Activated CD8-positive, alpha-beta T cell treated with anti-CD3 and anti-CD28 coated beads for 36 hours (primary cell): ENCODE measurements at regions not wholly inside any gene's neighbourhood (a gene's known extent, or its start where the extent isn't known, plus 50 kb on each side); places are given as distances from the start of the nearest gene placed in this dataset.
"Not testable (repeated sequence)": the region's sequence is repeated elsewhere in the genome, so short reads cannot be mapped to it uniquely, and the experiment has no call there.

ENCODE experiments used
- ATAC-seq: fragments of 200-7000 bp; cut with Tn5 transposase; one replicate; pipeline ENCODE4 v1.10.0; 2021; ENCODE audit warnings: mild to moderate bottlenecking, moderate library complexity
- CTCF ChIA-PET: fragments of 350-600 bp; sonication (Branson Sonifier 250); formaldehyde crosslinking; loops from one replicate; lab custom pipeline; 2021; ENCODE audit warnings: antibody characterized with exemption; lab: Charles Lee
- POLR2A ChIA-PET: fragments of 350-600 bp; sonication (Branson Sonifier 250); formaldehyde crosslinking; loops from one replicate; lab custom pipeline; 2021; ENCODE audit warnings: antibody characterized with exemption; lab: Charles Lee
- DNase-seq: peaks from one replicate; pipeline ENCODE4 v3.0.0-alpha.2; 2020
- H3K27ac Mint-ChIP-seq: one replicate; pipeline ENCODE4 v1.8.0; 2021; ENCODE audit warnings: mild to moderate bottlenecking, mixed read lengths
- H3K27me3 Mint-ChIP-seq: one replicate; pipeline ENCODE4 v1.8.0; 2021; ENCODE audit warnings: mixed read lengths
- H3K36me3 Mint-ChIP-seq: one replicate; pipeline ENCODE4 v1.8.0; 2021; ENCODE audit warnings: low read depth, mixed read lengths
- H3K4me1 Mint-ChIP-seq: one replicate; pipeline ENCODE4 v1.8.0; 2021; ENCODE audit warnings: low read depth, mixed read lengths
- H3K4me3 Mint-ChIP-seq: one replicate; pipeline ENCODE4 v1.8.0; 2021; ENCODE audit warnings: mild to moderate bottlenecking, moderate library complexity, mixed read lengths
- H3K9me3 Mint-ChIP-seq: one replicate; pipeline ENCODE4 v1.8.0; 2021; ENCODE audit warnings: mixed read lengths
- CTCF ChIP-seq: fragments of 200-600 bp; IDR thresholded peaks from one replicate; pipeline ENCODE4 v1.8.0; 2022; ENCODE audit warnings: antibody characterized with exemption, mild to moderate bottlenecking
- intact Hi-C: fragments of 100-400 bp; cut with micrococcal nuclease; formaldehyde crosslinking; loops from one replicate; pipeline ENCODE4 v1.10.0; 2022

DNA sequence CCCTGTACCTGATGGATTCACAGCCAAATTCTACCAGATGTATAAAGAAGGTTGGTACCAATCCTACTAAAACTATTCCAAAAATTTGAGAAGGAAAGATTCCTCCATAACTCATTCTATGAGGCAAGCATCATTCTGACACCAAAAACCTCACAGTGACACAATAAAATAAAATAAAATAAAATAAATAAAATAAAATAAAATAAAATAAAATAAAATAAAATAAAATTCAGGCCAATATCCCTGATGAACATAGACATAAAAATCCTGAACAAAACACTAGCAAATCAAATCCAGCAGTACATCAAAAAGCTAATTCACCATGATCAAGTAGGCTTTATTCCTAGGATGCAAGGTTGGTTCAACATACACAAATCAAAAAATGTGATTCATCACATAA lies 108.1 kb downstream of the PROX1 start:
- POLR2A ChIA-PET, DNase-seq, ATAC-seq, H3K27ac Mint-ChIP-seq, H3K9me3 Mint-ChIP-seq, H3K4me3 Mint-ChIP-seq, CTCF ChIA-PET, H3K36me3 Mint-ChIP-seq, H3K4me1 Mint-ChIP-seq, intact Hi-C loops: not testable (repeated sequence)
- H3K27me3 Mint-ChIP-seq: peaks cover 12% of the 10 kb centered on the region

DNA sequence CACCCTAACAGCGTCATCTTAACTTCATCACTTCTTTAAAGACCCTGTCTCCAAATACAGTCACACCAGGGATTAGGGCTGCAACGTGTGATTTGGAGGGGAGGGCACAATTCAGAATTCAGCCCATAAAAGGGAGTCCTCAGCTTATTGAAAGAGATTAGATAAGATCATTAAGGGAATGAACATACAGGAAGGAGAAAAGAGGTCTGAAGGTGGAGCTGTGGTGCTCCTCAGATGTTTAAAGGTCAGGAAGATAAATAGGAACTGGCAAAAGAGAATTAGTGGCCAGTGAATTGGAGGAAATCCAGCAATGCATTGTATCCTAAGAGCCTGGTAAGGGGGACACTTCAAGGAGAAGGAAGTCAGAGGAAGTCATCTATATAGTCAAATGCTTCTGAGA lies 113.5 kb downstream of the PROX1 start:
- POLR2A ChIA-PET: no interaction called here
- Mint-ChIP-seq H3K4me1 (no peaks in the 10 kb centered on the region), H3K4me3 (no peak overlapping the region), H3K27me3 (peaks cover 1% of the 10 kb centered on the region), H3K27ac (no peak overlapping the region), H3K36me3 (no peaks in the 10 kb centered on the region), H3K9me3 (no peaks in the 10 kb centered on the region)
- ATAC-seq: no peak
- intact Hi-C loops: no loop called here
- no peak for DNase-seq
- no peak for TF ChIP-seq CTCF
- CTCF ChIA-PET: interaction anchor here (0.6 kb wide), 1 partner anchor 956 kb away, joined by 3 read pairs; no protein-coding TSS in a partner anchor

GRCh38 chr1:214101828-214102227 lies 114.1 kb downstream of the PROX1 start:
- Mint-ChIP-seq H3K4me3 (no peak overlapping the region), H3K27me3 (peaks cover 3% of the 10 kb centered on the region), H3K4me1 (no peaks in the 10 kb centered on the region), H3K9me3 (no peaks in the 10 kb centered on the region), H3K27ac (no peak overlapping the region), H3K36me3 (no peaks in the 10 kb centered on the region)
- TF ChIP-seq CTCF: no peak
- POLR2A ChIA-PET: no interaction called here
- CTCF ChIA-PET: no interaction called here
- intact Hi-C loops: no loop called here
- ATAC-seq (no peak), DNase-seq (no peak)

GRCh38 chr1:214102907-214103306 lies 115.1 kb downstream of the PROX1 start:
- ChIA-PET POLR2A (no interaction called here), CTCF (no interaction called here)
- no peak overlapping the region for H3K4me3 Mint-ChIP-seq
- no peak for TF ChIP-seq CTCF
- H3K9me3 Mint-ChIP-seq: no peaks in the 10 kb centered on the region
- H3K27me3 Mint-ChIP-seq: peaks cover 5% of the 10 kb centered on the region
- intact Hi-C loops: no loop called here
- DNase-seq: no peak
- ATAC-seq: no peak
- no peak overlapping the region for H3K27ac Mint-ChIP-seq
- H3K36me3 Mint-ChIP-seq: no peaks in the 10 kb centered on the region
- H3K4me1 Mint-ChIP-seq: no peaks in the 10 kb centered on the region

- Mint-ChIP-seq H3K27me3 (peaks cover 5% of the 10 kb centered on the region), H3K4me3 (no peak overlapping the region), H3K27ac (no peak overlapping the region), H3K4me1 (no peaks in the 10 kb centered on the region), H3K9me3 (no peaks in the 10 kb centered on the region), H3K36me3 (no peaks in the 10 kb centered on the region)
- ChIA-PET POLR2A (no interaction called here), CTCF (no interaction called here)
- intact Hi-C loops: no loop called here
- no peak for TF ChIP-seq CTCF
- DNase-seq (no peak), ATAC-seq (no peak)
Measured at GRCh38 chr1:214103778-214104177, 116.0 kb downstream of the PROX1 start.

DNA sequence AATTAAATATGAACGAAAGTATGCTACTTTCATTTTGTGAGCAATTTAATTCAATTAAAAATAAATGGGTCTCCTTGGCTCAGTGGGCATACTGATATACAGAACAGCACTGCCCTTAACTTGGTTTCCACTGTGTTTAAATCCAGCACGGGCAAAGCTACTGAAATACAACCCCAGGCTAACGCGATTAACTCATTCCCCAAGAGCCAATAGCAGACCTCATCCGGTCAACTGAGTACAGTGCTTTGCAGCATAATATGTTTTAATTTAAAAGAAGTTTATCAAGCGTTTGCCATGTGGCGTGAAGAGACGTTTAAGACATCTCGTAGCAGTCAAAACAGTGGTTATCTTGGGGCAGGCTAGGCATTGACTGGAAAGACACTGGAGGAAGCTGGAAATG lies 118.6 kb downstream of the PROX1 start:
- Mint-ChIP-seq H3K4me3 (no peak overlapping the region), H3K9me3 (no peaks in the 10 kb centered on the region), H3K4me1 (no peaks in the 10 kb centered on the region), H3K27me3 (peaks cover 5% of the 10 kb centered on the region), H3K27ac (no peak overlapping the region), H3K36me3 (no peaks in the 10 kb centered on the region)
- intact Hi-C loops: no loop called here
- DNase-seq: no peak
- POLR2A ChIA-PET: no interaction called here
- ATAC-seq: no peak
- TF ChIP-seq CTCF: no peak
- CTCF ChIA-PET: no interaction called here
